Psoas muscle (tissue), 7 donors: ENCODE measurements at regions not wholly inside any gene's neighbourhood (a gene's known extent, or its start where the extent isn't known, plus 50 kb on each side); places are given as distances from the start of the nearest gene placed in this dataset.

Experiments
- ATAC-seq, 4 donors: fragments of 200-7000 bp; cut with Tn5 transposase; one replicate each; pipeline ENCODE4 v1.9.1; 2020; ENCODE audit warnings: moderate library complexity in 3 of 4, mild to moderate bottlenecking in 2 of 4
- DNase-seq, 2 donors: peaks; one replicate each; pipeline ENCODE4 v3.0.0-alpha.2; 2020
- H3K27ac ChIP-seq: fragments of 200-600 bp; one replicate; pipeline ENCODE4 v1.8.0; 2022
- H3K27me3 ChIP-seq, 3 donors: fragments of 200-600 bp in 1 of 3; one replicate each; pipeline versions ENCODE4 v1.6.1 to v1.8.0; 2013 to 2022; ENCODE audit warnings: low read length in 2 of 3, mild to moderate bottlenecking in 2 of 3, moderate library complexity in 1 of 3; ENCODE audit not compliant: insufficient read depth in 3 of 3
- H3K36me3 ChIP-seq, 2 donors: fragments of 200-600 bp in 1 of 2; one replicate each; pipeline versions ENCODE4 v1.6.1 to v1.8.0; 2013 to 2022; ENCODE audit warnings: low read depth in 1 of 2, mild to moderate bottlenecking in 1 of 2, moderate library complexity in 1 of 2; ENCODE audit not compliant: insufficient read depth in 1 of 2
- H3K4me1 ChIP-seq: fragments of 200-600 bp; one replicate; pipeline ENCODE4 v1.8.0; 2022
- H3K4me3 ChIP-seq: fragments of 200-600 bp; one replicate; pipeline ENCODE4 v1.8.0; 2022; ENCODE audit warnings: mild to moderate bottlenecking
- H3K9me3 ChIP-seq: fragments of 200-600 bp; one replicate; pipeline ENCODE4 v1.8.0; 2022
- CTCF ChIP-seq: fragments of 200-600 bp; IDR thresholded peaks from one replicate; pipeline ENCODE4 v1.8.0; 2022; ENCODE audit warnings: antibody characterized with exemption
- WGBS, 3 donors: extraction: QIAGEN DNeasy Blood & Tissue Kit; methylation state at CpG; one replicate each; pipeline versions ENCODE4 v1.1.6 to v1.1.7; 2013; 5-methylcytosine and 5-hydroxymethylcytosine counted together
- intact Hi-C, 2 donors: fragments of 100-400 bp; cut with DNase I; formaldehyde crosslinking; loops; one replicate each; pipeline versions ENCODE4 v1.11.0 to v1.14.2; 2022
- donor health status: healthy with polysubstance abuse.
- donor health status: DM: no; HTN: no; CAD: no; lungs with moderate emphysema.
- donor health status: Bipolar disorder and iron deficiency.
- donor health status: healthy.
- donor health status: DM: yes; HTN: yes; CAD: no.
- donor health status: DM: no; HTN: no; CAD: no.
- donor health status: DM: yes; HTN: yes; CAD: no.

GRCh38 chr10:107741971-107742370 is 577.5 kb upstream of the SORCS1 start:
- Histone ChIP-seq H3K27me3 (no peaks in the 10 kb centered on the region), H3K36me3 (no peaks in the 10 kb centered on the region), H3K4me1 (no peaks in the 10 kb centered on the region), H3K4me3 (no peak overlapping the region), H3K9me3 (peaks cover 7% of the 10 kb centered on the region), H3K27ac (no peak overlapping the region)
- TF ChIP-seq CTCF, result no peak
- 53 to 60% (median 58%) methylated on average over 3 of the region's 3 CpGs for WGBS, 3 donors
- intact Hi-C loops, result no loop called here
- no peak for ATAC-seq
- DNase-seq, result no peak

- DNase-seq (no peak), ATAC-seq (no peak)
- Histone ChIP-seq H3K4me3 (no peak overlapping the region), H3K9me3 (peaks cover 7% of the 10 kb centered on the region), H3K27me3 (no peaks in the 10 kb centered on the region), H3K36me3 (no peaks in the 10 kb centered on the region), H3K4me1 (no peaks in the 10 kb centered on the region), H3K27ac (no peak overlapping the region)
- WGBS, 3 donors, result 62 to 66% (median 64%) methylated on average over 4 of the region's 4 CpGs
- intact Hi-C loops, result no loop called here
- TF ChIP-seq CTCF, result no peak
Observed at GRCh38 chr10:107740962-107741690, 576.6 kb upstream of the SORCS1 start.

DNA sequence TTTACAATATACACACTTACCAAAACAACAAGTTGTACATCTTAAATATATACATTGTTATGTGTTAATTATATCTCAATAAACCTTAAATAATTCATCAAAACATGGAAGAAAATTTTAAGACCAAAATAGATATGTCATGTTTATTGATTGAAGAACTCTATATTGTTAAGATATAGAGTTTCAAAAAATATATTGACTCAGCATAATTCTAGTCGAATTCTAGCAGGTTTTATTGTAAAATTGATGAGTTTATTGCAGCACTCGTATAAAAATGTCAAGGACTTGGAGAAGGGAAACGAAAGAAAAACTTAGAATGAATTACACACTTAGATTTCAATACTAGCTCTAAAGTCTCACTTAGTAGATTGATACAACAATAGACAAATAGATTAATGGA is 575.4 kb upstream of the SORCS1 start:
- 68 to 73% (median 72%) methylated on average over 3 of the region's 3 CpGs for WGBS, 3 donors
- Histone ChIP-seq H3K4me1 (no peaks in the 10 kb centered on the region), H3K27ac (no peak overlapping the region), H3K36me3 (no peaks in the 10 kb centered on the region), H3K4me3 (no peak overlapping the region), H3K9me3 (peaks cover 7% of the 10 kb centered on the region), H3K27me3 (no peaks in the 10 kb centered on the region)
- ATAC-seq (no peak), DNase-seq (no peak)
- intact Hi-C loops, result no loop called here
- no peak for TF ChIP-seq CTCF

DNA sequence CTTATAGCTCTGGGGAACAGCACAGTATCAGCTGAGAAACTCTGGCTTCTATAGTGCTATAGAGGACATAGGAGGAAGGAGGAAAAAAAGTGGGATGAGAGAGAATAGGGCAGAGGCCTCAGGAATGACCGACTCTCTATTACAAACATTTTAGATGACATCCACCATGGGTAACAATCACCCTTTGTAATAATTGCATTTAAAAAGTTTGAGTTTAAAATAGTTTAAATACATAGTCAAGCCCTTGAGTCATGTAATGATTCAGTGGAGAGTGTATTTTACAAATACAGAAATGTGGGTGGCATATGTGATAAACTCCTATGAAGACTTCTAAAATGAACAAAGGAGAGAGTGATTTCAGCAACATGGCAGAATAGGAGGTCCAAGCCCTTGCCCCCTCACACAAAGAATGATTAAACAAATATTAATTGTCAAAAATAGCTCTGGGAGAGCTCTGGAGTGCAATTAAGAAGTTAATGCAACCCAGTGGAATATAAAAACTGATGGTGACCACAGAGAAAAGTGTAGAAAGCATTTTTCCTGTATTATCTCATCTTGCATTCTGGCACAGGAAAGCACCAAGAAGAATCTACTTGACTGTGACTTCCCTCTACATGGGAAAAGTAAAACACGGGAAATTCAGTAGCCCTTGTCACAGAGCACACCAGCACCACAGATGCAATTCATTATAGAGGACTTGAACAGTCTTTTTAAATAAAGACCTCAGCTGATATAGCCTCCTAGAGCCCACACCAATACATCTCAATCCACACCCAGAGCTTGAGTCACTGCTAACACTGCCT is 569.0 kb upstream of the SORCS1 start:
- no peaks in the 10 kb centered on the region for H3K27me3 ChIP-seq
- no peak for DNase-seq
- intact Hi-C loops, result no loop called here
- no peak overlapping the region for H3K27ac ChIP-seq
- peaks cover 10% of the 10 kb centered on the region for H3K9me3 ChIP-seq
- TF ChIP-seq CTCF, result no peak
- H3K4me3 ChIP-seq, result no peak overlapping the region
- no peak for ATAC-seq
- H3K4me1 ChIP-seq, result no peaks in the 10 kb centered on the region
- 42 to 86% (median 77%) methylated on average over 2 of the region's 2 CpGs for WGBS, 3 donors
- H3K36me3 ChIP-seq, result no peaks in the 10 kb centered on the region
